HepG2 (cell line): ENCODE measurements at regions not wholly inside any gene's neighbourhood (a gene's known extent, or its start where the extent isn't known, plus 50 kb on each side); places are given as distances from the start of the nearest gene placed in this dataset.

Experiments
- ATAC-seq: fragments of 200-7000 bp; cut with Tn5 transposase; 3 replicates; pipeline ENCODE4 v1.9.1; 2020; ENCODE audit warnings: mild to moderate bottlenecking, moderate library complexity
- BruUV-seq: library from RNA; stranded (reverse); fragments of 400-500 nt; replicated peaks from 2 replicates; lab custom pipeline; 2021; lab: Mats Ljungman, UMichigan
- CTCF ChIA-PET: fragments of 300-600 bp; formaldehyde crosslinking; extraction: SDS; loops from one replicate; lab custom pipeline; 2021; ENCODE audit warnings: low total read pairs, inconsistent platforms, low intra/inter-chr PET ratio; lab: Yijun Ruan, JAX
- POLR2A ChIA-PET: fragments of 350-600 bp; sonication (Branson Sonifier 250); formaldehyde crosslinking; loops from one replicate; lab custom pipeline; 2020; ENCODE audit warnings: antibody characterized with exemption, inconsistent platforms; lab: Yijun Ruan, JAX
- DNase-seq: peaks from one replicate; pipeline ENCODE4 v3.0.0-alpha.2; 2015; ENCODE audit warnings: low spot score
- FAIRE-seq: peaks from 3 replicates; lab custom pipeline; 2011; peaks lifted over from hg19 to GRCh38; lab: Jason Lieb, UNC
- H2AFZ ChIP-seq: one replicate; pipeline ENCODE4 v1.6.1; 2011; ENCODE audit warnings: low read length, inconsistent platforms
- H3K27ac ChIP-seq: fragments of 300-600 bp; 3 replicates; pipeline ENCODE4 v1.8.0; 2011; ENCODE audit warnings: mixed run types, mild to moderate bottlenecking, mixed read lengths, low read length, inconsistent platforms; ENCODE audit not compliant: insufficient read depth; ENCODE audit errors: extremely low read length
- H3K27me3 ChIP-seq, 2 experiments: fragments of 200-600 bp in 1 of 2; 2 replicates in 1 of 2; 3 replicates in 1 of 2; pipeline versions ENCODE4 v1.6.0 to v1.8.0; 2011; ENCODE audit warnings: low read length in 2 of 2, mild to moderate bottlenecking in 2 of 2, moderate library complexity in 2 of 2, inconsistent platforms in 1 of 2; ENCODE audit not compliant: insufficient read depth in 2 of 2, control insufficient read depth in 1 of 2
- H3K36me3 ChIP-seq, 2 experiments: fragments of 200-600 bp in 1 of 2; replicated peaks in 1 of 2; 2 replicates in 1 of 2; 3 replicates in 1 of 2; pipeline versions ENCODE4 v1.5.1 to v1.8.0; 2011; ENCODE audit warnings: low read length in 2 of 2, inconsistent platforms in 1 of 2; ENCODE audit not compliant: insufficient read depth in 2 of 2, control insufficient read depth in 1 of 2
- H3K4me1 ChIP-seq: 2 replicates; pipeline ENCODE4 v1.5.1; 2012; ENCODE audit warnings: low read length, inconsistent platforms; ENCODE audit not compliant: insufficient read depth
- H3K4me2 ChIP-seq: 2 replicates; pipeline ENCODE4 v1.6.0; 2011; ENCODE audit warnings: low read depth, low read length, inconsistent platforms
- H3K4me3 ChIP-seq, 3 experiments: fragments of 200-600 bp in 1 of 3; sonication (generic), shearing (Covaris generic) in 1 of 3; replicated peaks in 1 of 3; 2 replicates each; pipeline ENCODE4 v1.5.1; 2011 to 2016; ENCODE audit warnings: low read length in 3 of 3, inconsistent platforms in 2 of 3, low read depth in 2 of 3, mild to moderate bottlenecking in 2 of 3, control low read depth in 1 of 3, mixed read lengths in 1 of 3; ENCODE audit not compliant: insufficient read depth in 1 of 3
- H3K79me2 ChIP-seq: one replicate; pipeline ENCODE4 v1.6.1; 2011; ENCODE audit warnings: low read length, inconsistent platforms; ENCODE audit not compliant: insufficient read depth
- H3K9ac ChIP-seq: 2 replicates; pipeline ENCODE4 v1.6.0; 2011; ENCODE audit warnings: mild to moderate bottlenecking, low read depth, low read length, inconsistent platforms; ENCODE audit not compliant: insufficient read depth
- H3K9me3 ChIP-seq: 2 replicates; pipeline ENCODE4 v1.5.1; 2012; ENCODE audit warnings: mild to moderate bottlenecking, low read length
- H4K20me1 ChIP-seq: 2 replicates; pipeline ENCODE4 v1.6.0; 2011; ENCODE audit warnings: inconsistent platforms, mild to moderate bottlenecking, low read length, moderate library complexity; ENCODE audit not compliant: insufficient read depth
- BCL6 ChIP-seq: IDR thresholded peaks from 2 replicates; pipeline ENCODE4 v1.6.1; 2016; ENCODE audit warnings: missing genetic modification reagents, missing compliant biosample characterization
- HBP1 ChIP-seq: IDR thresholded peaks from 2 replicates; pipeline ENCODE4 v1.6.1; 2016; ENCODE audit warnings: low read depth, control low read depth
- HDAC6 ChIP-seq: fragments of 200-600 bp; sonication (generic); IDR thresholded peaks from 2 replicates; pipeline ENCODE4 v1.7.0; 2017; ENCODE audit warnings: mild to moderate bottlenecking, antibody characterized with exemption, low read length, low read depth
- JUND ChIP-seq: sonication (generic); formaldehyde crosslinking; IDR thresholded peaks from 2 replicates; pipeline ENCODE4 v1.8.0; 2022; ENCODE audit warnings: mild to moderate bottlenecking, missing genetic modification reagents
- NFAT5 ChIP-seq: sonication (generic); formaldehyde crosslinking; IDR thresholded peaks from 2 replicates; pipeline ENCODE4 v1.4.0; 2020; ENCODE audit warnings: missing genetic modification reagents
- RARA ChIP-seq: IDR thresholded peaks from 2 replicates; pipeline ENCODE4 v1.6.1; 2016; ENCODE audit warnings: missing genetic modification reagents, missing compliant biosample characterization
- ZBTB46 ChIP-seq: sonication (generic); formaldehyde crosslinking; IDR thresholded peaks from 2 replicates; pipeline ENCODE4 v1.4.0; 2020; ENCODE audit warnings: mild to moderate bottlenecking, missing genetic modification reagents, borderline replicate concordance
- ZNF10 ChIP-seq: sonication (generic); formaldehyde crosslinking; IDR thresholded peaks from 2 replicates; pipeline ENCODE4 v1.4.0; 2020; ENCODE audit warnings: mild to moderate bottlenecking, low read depth, missing genetic modification reagents, borderline replicate concordance
- ZNF335 ChIP-seq: sonication (generic); formaldehyde crosslinking; IDR thresholded peaks from 2 replicates; pipeline ENCODE4 v1.4.0; 2020; ENCODE audit warnings: missing genetic modification reagents
- WGBS: methylation state at CpG from one replicate; pipeline ENCODE4 v1.1.6; 2017; ENCODE audit warnings: low lambda C conversion rate; 5-methylcytosine and 5-hydroxymethylcytosine counted together
- in situ Hi-C: cut with HindIII; loops from 2 replicates; pipeline ENCODE4 v1.10.0; 2017; ENCODE audit warnings: low pct_unique_long_range_greater_than_20kb; ENCODE audit not compliant: extremely low pct_ligation_motif_present
- intact Hi-C: fragments of 100-400 bp; cut with micrococcal nuclease; formaldehyde crosslinking; loops from one replicate; pipeline ENCODE4 v1.10.0; 2022; ENCODE audit not compliant: unreplicated experiment
- TF ChIP-seq, protein P1 (sequence below): sonication (generic); formaldehyde crosslinking; IDR thresholded peaks from 2 replicates; pipeline ENCODE4 v1.4.0; 2020; ENCODE audit warnings: low read depth, missing genetic modification reagents

DNA sequence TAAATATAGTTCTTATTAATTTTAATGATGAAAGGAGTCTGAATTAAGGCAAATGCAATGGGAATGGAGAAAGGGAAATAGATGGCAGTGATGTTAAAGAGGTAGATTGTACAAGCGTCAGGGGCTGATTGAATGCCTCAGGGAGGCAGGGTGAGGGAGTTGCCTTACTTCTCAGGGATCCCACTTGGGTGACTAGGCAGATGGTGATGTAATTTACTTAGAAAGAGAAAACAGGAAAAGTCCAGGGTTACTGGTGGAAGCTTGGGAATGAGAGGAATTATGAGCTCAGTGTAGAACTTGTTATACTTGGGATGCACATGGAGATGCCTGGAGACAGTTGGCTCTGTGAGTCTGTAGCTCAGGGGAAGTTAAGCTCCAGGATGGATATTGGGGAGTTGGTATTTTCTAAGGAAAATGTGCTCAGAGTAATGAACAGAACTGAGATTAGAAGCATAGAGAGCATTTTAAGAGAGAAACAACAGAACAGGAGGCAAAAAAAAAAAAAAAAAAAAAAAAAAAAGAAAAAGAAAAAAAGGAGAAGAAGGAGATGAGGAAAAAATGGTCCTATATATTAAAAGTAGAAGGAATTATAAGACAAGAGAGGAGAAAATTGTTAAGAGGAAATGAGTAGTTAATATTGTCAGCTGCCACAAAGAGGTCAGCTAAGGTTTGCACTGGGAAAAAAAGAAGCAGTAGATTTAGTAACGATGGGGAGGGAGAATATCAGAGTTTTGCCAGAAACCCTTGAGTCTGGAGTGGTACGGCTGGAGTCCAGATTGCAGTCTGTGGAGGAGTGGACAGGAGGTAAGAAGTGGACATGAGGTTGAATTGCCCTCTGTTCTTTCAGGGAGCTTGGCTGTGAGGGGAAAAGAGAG, 88.0 kb upstream of the ELL2 start:
- H3K79me2 ChIP-seq = no peaks in the 10 kb centered on the region
- H3K36me3 ChIP-seq = no peaks in the 10 kb centered on the region
- ChIA-PET POLR2A (interaction anchor here (0.7 kb wide), 1 partner anchor 165 kb away, joined by 4 read pairs; no protein-coding TSS in a partner anchor), CTCF (no interaction called here)
- no peak overlapping the region for H3K9ac ChIP-seq
- no peak overlapping the region for H3K4me2 ChIP-seq
- no TSS peak for BruUV-seq
- no peak overlapping the region for H2AFZ ChIP-seq
- ATAC-seq (no peak), FAIRE-seq (no peak), DNase-seq (no peak)
- 97% methylated on average over 3 of the region's 3 CpGs for WGBS
- no peaks in the 10 kb centered on the region for H3K27me3 ChIP-seq
- no peak overlapping the region for H3K27ac ChIP-seq
- intact Hi-C loops (loop anchor here (5.0 kb wide), 1 partner anchor 87 kb away; the partner anchor contains the start of gene ELL2), in situ Hi-C loops (no loop called here)
- H3K9me3 ChIP-seq = no peaks in the 10 kb centered on the region
- no peaks in the 10 kb centered on the region for H4K20me1 ChIP-seq
- H3K4me3 ChIP-seq = no peak overlapping the region
- H3K4me1 ChIP-seq = peaks cover 40% of the 10 kb centered on the region
- TF ChIP-seq BCL6 (no peak), ZNF10 (CRISPR knock-in tag) (no peak), NFAT5 (CRISPR knock-in tag) (no peak), ZBTB46 (CRISPR knock-in tag) (no peak), ZNF335 (CRISPR knock-in tag) (no peak), RARA (CRISPR knock-in tag) (no peak), HBP1 (CRISPR knock-in tag) (no peak), HDAC6 (no peak), JUND (CRISPR knock-in tag) (no peak)
- TF ChIP-seq, protein P1, sequence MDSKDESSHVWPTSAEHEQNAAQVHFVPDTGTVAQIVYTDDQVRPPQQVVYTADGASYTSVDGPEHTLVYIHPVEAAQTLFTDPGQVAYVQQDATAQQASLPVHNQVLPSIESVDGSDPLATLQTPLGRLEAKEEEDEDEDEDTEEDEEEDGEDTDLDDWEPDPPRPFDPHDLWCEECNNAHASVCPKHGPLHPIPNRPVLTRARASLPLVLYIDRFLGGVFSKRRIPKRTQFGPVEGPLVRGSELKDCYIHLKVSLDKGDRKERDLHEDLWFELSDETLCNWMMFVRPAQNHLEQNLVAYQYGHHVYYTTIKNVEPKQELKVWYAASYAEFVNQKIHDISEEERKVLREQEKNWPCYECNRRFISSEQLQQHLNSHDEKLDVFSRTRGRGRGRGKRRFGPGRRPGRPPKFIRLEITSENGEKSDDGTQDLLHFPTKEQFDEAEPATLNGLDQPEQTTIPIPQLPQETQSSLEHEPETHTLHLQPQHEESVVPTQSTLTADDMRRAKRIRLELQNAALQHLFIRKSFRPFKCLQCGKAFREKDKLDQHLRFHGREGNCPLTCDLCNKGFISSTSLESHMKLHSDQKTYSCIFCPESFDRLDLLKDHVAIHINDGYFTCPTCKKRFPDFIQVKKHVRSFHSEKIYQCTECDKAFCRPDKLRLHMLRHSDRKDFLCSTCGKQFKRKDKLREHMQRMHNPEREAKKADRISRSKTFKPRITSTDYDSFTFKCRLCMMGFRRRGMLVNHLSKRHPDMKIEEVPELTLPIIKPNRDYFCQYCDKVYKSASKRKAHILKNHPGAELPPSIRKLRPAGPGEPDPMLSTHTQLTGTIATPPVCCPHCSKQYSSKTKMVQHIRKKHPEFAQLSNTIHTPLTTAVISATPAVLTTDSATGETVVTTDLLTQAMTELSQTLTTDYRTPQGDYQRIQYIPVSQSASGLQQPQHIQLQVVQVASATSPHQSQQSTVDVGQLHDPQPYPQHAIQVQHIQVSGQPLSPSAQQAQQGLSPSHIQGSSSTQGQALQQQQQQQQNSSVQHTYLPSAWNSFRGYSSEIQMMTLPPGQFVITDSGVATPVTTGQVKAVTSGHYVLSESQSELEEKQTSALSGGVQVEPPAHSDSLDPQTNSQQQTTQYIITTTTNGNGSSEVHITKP = no peak
